Endometrium (tissue), 2 donors: ENCODE measurements at regions not wholly inside any gene's neighbourhood (a gene's known extent, or its start where the extent isn't known, plus 50 kb on each side); places are given as distances from the start of the nearest gene placed in this dataset.

Experiments used
- FAIRE-seq: peaks from 2 replicates; lab custom pipeline; 2012; peaks lifted over from hg19 to GRCh38; lab: Jason Lieb, UNC
- donor health status: control.
- donor health status: control.

- peak; percentile 57 for FAIRE-seq
Observed at GRCh38 chr3:67876261-67876660, 221.8 kb upstream of the SUCLG2 start.

DNA sequence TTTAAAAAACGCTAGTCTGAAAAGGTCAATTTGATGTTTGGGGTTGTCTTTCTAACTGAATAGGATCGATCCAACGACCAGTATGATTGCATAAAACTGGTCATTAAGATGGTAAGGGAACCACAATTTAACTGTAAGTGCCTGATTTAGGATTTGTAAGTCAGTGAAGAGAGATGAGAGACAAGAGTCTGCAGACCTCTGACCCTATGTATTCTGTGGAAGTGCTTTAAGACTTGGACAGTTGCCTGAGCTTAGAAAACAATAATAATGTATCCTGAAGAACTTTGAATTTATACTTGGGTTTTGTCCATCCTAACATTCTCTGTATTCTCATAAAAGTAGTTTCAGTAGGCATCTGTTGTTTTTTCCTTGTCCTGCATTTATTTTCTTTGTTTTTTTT lies 221.4 kb upstream of the SUCLG2 start:
- no peak for FAIRE-seq

GRCh38 chr3:67875338-67875737 lies 220.9 kb upstream of the SUCLG2 start:
- no peak for FAIRE-seq

DNA sequence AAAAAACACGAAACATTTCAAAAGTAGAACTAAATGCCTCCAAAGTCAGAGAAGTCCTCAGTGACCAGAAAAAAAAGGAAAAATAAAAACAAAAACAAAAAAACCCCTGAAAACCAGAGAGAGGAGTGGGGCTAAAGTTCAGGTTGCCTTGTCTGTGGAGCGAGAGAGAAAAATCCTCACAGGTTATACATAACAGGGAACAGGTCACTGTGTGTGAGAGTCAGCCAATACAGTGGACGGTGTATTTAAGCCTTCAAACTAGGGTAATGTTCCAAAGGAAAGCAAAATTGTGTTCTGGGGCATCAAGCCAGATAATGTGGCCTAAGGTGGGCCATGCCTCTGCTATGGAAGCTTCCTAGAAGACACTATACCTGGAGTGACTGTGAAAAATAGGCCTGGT lies 216.1 kb upstream of the SUCLG2 start:
- FAIRE-seq: no peak

- no peak for FAIRE-seq
Observed at GRCh38 chr3:67866571-67866970, 212.2 kb upstream of the SUCLG2 start.

GRCh38 chr3:67864587-67865183 lies 210.3 kb upstream of the SUCLG2 start:
- no peak for FAIRE-seq

- no peak for FAIRE-seq
Observed at GRCh38 chr3:67863869-67864268, 209.5 kb upstream of the SUCLG2 start.

- FAIRE-seq: no peak
Observed at GRCh38 chr3:67860429-67860828, 206.0 kb upstream of the SUCLG2 start.

- no peak for FAIRE-seq
Observed at GRCh38 chr3:67858492-67858891, 204.1 kb upstream of the SUCLG2 start.

DNA sequence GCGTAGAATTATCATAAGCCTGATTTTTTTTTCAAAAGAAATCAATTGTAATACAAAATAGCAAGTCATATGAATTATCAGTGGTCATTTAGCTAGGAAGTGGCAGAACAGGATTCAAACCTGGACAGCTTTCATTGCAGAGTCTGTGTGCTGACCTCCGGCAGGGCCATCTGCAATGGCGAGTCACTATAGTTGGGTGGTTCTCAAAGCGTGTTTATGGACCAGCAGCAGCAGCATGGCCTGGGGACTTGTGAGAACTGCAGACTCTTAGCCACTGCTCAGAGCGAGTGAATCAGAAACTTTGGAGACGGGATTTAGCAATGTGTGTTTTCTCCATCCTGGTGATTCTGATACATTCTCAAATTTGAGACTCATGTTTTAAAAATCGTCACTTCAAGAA lies 202.3 kb upstream of the SUCLG2 start:
- FAIRE-seq: no peak

DNA sequence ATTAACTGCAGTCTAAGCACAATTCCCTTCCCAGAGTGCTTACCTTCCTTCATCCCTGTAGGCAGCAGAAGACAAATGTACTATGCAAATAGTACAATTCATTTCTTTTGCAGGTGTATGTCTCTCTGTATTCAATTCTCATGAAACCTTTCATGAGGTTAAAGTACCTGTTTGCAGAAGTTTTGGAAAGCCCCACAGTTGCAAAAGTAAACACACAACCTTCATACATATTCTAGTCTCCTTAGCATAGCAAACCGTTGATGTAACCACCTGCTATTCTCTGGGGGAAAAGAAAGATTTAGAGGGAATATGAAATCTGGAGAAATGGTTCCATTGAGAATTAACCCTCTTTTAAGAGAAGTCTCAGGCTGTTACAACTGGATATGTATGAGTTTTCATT lies 200.3 kb upstream of the SUCLG2 start:
- no peak for FAIRE-seq

- FAIRE-seq: no peak
Observed at GRCh38 chr3:67853520-67853919, 199.1 kb upstream of the SUCLG2 start.

DNA sequence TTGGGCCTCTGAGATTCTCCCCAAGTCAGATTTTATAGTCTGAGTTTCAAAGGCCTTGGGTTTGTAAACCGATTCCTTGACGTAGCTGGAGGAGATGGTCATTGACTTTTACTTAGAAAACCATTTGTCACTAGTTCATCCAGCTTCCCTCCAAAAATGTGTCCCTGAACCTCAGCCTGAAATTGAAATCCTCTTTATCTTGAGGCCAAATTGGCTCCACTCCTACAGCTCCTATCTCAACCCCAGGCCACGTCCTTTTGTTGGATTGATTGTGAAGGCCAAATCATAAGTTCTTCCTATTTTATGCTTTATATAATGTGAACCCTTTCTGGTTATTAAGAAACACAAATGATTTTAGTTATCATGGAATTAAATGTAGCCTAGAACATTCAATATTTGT lies 193.9 kb upstream of the SUCLG2 start:
- FAIRE-seq: no peak

- no peak for FAIRE-seq
Observed at GRCh38 chr3:67846166-67846565, 191.8 kb upstream of the SUCLG2 start.

GRCh38 chr3:67832817-67833216 lies 178.4 kb upstream of the SUCLG2 start:
- FAIRE-seq: no peak

DNA sequence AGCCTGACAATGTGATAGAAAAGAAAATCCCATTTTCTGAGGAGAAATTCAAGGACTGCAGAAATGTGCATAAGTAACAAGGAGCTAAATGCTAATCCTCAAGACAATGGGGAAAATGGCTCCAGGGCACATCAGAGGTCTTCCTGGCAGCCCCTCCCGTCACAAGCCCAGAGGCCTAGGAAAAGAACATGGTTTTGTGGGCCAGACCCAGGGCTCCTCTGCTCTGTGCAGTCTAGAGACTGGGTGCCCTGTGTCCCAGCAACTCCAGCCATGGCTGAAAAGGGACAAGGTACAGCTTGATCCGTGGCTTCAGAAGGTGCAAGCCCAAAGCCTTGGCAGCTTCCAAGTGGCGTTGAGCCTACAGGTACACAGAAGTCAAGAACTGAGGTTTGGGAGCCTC lies 176.8 kb upstream of the SUCLG2 start:
- no peak for FAIRE-seq

DNA sequence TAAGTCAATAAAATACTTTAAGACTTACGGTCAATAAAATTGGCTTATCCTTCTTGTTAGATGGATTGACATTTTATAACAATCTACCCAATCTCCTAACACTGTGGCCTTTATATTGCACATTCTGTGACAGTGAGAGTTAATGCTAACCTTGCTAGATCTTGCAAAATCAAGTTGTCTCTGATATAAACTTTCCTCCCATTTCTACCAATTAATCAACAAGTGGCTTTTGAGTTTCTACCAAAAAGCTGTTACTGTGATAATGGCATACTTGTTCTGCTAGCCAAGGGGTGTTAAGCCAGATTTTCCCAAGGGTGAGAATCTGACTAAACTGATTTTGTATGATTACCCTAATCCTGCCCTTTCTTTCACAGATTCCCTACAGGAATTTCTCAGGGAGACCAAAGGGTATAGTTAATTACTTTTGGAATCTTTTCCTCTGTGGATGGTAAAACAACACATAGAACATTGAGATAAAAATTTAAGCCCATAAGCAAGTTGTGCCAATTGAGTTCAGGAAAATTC lies 174.1 kb upstream of the SUCLG2 start:
- FAIRE-seq: no peak

DNA sequence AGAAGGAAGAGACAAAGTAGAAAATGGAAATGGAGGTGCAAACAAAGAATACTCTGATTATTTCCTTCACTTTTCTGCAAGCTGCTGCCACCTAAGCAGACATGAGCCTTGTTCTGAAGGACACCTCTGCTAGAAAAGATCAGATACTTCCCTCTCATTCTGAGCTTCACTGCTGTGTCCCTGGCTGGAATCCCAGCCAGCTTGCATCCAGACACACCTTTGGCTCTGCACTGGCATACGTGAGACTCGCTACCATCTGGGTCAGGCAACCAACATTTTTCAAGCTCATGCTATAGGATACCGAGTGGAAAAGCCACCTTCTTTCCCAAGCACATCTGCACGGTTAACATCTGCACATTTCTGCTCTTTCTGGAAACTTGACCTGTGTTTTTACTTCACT lies 166.7 kb upstream of the SUCLG2 start:
- FAIRE-seq: no peak

DNA sequence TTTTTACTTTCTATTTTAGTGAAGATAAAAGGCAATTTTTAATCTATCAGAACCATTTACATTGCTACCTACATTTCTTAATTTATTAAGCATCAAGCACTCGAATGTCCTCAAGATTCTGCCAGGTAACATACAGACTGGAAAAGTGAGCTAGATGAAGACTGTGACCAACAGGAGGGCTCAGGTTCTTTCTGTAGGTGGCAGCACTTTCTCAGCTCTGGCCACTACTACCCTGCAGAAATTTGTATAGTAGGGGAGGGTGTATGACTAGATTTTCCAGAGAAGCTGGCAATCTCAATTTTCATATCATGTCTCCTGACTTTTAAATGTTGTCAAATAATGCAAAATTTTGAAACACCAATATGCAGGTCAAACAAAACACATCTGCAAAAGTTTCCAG lies 165.0 kb upstream of the SUCLG2 start:
- FAIRE-seq: no peak

- no peak for FAIRE-seq
Observed at GRCh38 chr3:67809370-67809935, 155.0 kb upstream of the SUCLG2 start.

DNA sequence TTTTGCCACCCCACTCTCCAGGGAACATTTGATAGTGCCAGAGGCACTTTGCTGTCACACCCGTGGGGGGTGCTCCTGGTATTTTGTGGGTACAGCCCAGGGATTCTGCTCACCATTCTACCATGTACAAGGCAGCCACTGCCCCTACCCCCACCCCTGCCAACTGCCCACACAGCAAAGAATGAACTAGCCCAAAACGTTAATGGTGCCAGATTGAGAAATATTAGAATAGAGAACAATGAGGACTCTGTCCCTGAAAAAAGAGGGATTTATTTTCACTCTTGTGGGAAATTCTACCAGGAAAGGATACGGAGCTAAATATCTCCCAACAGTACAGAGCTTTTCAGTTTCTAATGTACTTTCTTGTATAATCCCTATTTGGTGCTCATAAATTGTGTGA lies 154.5 kb upstream of the SUCLG2 start:
- no peak for FAIRE-seq

GRCh38 chr3:67804578-67804977 lies 150.2 kb upstream of the SUCLG2 start:
- FAIRE-seq: no peak

DNA sequence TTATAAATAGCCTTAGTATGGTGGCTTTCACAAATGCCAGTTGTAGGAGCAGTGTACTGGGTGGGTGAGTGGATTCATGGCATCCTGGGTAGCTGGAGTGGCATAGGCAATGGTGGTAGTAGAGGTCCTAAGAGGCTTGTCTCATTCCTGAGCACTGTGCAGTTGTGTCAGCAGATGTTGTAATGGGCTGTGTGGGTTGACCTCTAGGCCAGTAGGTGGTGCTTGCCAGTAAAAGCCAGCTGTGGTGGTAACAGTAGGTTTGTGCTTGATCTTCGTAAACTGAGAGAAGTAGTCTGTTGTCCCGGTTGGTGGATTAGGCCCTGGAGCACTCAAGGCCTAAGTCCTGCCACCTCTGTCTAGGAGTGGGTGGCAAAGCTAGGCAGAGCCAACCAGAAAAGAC lies 149.7 kb upstream of the SUCLG2 start:
- FAIRE-seq: no peak

DNA sequence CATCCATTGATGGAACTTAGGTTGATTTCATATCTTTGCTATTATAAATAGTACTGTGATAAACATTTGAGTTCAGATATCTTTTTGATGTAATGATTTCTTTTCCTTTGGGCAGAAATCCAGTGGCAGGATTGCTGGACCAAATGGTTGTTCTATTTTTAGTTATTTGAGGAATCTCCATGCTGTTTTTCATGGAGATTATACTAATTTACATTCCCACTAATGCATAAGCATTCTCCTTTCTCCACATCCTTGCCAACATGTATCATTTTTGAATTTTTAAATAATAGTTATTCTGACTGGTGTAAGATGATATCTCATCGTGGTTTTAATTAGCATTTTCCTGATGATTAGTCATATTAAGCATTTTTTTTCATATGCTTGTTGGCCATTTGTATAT lies 144.0 kb upstream of the SUCLG2 start:
- no peak for FAIRE-seq
